ENCODE measurements at regions not wholly inside any gene's neighbourhood (a gene's known extent, or its start where the extent isn't known, plus 50 kb on each side); places are given as distances from the start of the nearest gene placed in this dataset.

DNA sequence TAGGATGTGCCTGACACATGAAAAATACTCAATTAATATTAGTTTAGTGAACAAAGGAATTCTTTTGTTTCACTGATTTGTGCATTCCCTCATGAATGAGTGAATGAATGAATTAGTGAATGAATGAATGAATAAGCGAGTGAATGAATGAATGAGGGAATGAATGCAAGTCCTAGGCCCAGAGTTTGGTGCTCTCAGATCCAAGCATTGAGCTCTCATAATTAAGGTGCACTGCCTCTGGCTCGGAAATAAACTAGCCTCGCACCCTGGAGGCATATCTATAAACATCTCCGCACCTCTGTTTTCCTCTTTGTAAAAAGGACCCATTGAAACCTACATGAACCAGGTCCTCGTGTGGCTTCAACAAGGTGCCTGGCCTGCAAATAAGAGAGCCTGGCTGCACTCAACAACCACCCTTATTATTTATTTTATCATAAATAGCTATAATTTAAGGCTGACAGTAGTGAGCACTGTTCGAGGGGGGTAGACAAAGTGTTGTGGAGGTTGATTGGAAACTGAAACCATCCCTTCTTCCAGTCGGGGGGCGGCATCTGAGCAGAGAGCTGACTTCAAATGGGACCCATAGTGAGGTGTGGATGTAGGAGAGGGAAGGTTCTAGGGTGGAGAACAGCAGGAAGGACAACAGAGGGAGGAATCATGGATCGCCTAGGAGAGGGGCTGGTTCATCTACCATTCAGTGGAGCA is 316.8 kb downstream of the BCL11B start:
- TF ChIP-seq POLR2A (IDR thresholded peaks at IDR 0.05), result no peak
- TF ChIP-seq, protein P1, sequence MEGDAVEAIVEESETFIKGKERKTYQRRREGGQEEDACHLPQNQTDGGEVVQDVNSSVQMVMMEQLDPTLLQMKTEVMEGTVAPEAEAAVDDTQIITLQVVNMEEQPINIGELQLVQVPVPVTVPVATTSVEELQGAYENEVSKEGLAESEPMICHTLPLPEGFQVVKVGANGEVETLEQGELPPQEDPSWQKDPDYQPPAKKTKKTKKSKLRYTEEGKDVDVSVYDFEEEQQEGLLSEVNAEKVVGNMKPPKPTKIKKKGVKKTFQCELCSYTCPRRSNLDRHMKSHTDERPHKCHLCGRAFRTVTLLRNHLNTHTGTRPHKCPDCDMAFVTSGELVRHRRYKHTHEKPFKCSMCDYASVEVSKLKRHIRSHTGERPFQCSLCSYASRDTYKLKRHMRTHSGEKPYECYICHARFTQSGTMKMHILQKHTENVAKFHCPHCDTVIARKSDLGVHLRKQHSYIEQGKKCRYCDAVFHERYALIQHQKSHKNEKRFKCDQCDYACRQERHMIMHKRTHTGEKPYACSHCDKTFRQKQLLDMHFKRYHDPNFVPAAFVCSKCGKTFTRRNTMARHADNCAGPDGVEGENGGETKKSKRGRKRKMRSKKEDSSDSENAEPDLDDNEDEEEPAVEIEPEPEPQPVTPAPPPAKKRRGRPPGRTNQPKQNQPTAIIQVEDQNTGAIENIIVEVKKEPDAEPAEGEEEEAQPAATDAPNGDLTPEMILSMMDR (IDR thresholded peaks at IDR 0.05), result no peak
- TF ChIP-seq POLR2AphosphoS5 (IDR thresholded peaks at IDR 0.05), result no peak

All from suprapubic skin (tissue), 4 donors.